ENCODE measurements at regions not wholly inside any gene's neighbourhood (a gene's known extent, or its start where the extent isn't known, plus 50 kb on each side); places are given as distances from the start of the nearest gene placed in this dataset.

DNA sequence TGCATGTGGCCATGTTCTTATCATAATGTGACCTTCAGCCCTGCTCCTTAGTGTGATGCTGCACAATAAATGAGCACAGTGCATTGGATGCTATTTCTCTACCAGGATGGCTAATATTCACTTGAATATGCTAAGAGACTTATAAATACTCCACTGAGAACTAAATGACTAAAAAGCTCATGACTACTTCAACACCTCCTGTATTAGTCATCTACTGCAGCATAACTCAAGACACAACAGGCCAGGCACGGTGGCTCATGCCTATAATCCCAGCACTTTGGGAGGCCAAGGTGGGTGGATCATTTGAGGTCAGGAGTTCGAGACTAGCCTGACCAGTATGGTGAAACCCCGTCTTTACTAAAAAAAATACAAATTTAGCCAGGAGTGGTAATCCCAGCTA, 213.4 kb downstream of the RND3 start:
- Histone ChIP-seq H3K79me2 (ENCODE audit: insufficient read depth, low read length) (no peaks in the 10 kb centered on the region), H4K20me1 (ENCODE audit: control insufficient read depth, insufficient read depth, insufficient read length) (no peaks in the 10 kb centered on the region), H3K14ac (ENCODE audit: insufficient read depth, low read length) (no peak overlapping the region), H4K8ac (replicated peaks; ENCODE audit: insufficient read length, low read depth, low read length) (no peak overlapping the region), H3K23me2 (ENCODE audit: insufficient read length, low read depth, low read length, poor library complexity, severe bottlenecking) (no peaks in the 10 kb centered on the region), H3K27ac (ENCODE audit: insufficient read length, low read depth, low read length) (no peak overlapping the region), H3K4me1 (ENCODE audit: insufficient read depth, low read length) (no peaks in the 10 kb centered on the region), H3K4ac (ENCODE audit: low read depth, low read length) (no peak overlapping the region), H3T11ph (ENCODE audit: low read length) (no peak overlapping the region), H3K79me1 (ENCODE audit: insufficient read depth, low read depth, low read length, poor library complexity, severe bottlenecking) (no peaks in the 10 kb centered on the region), H4K5ac (ENCODE audit: insufficient read length, low read depth, low read length) (no peak overlapping the region), H2BK12ac (ENCODE audit: insufficient read length, low read depth, low read length) (no peak overlapping the region), H3K9me3 (ENCODE audit: control insufficient read depth, low read depth, low read length) (peaks cover 21% of the 10 kb centered on the region), H2BK20ac (ENCODE audit: low read depth, low read length, poor library complexity, severe bottlenecking) (no peak overlapping the region), H3K4me2 (ENCODE audit: insufficient read depth, insufficient read length, low read length) (no peak overlapping the region), H3K18ac (ENCODE audit: insufficient read length, low read depth, low read length) (no peak overlapping the region), H2AK5ac (ENCODE audit: insufficient read length, low read length) (no peak overlapping the region), H3K9ac (ENCODE audit: extremely low read depth, insufficient read length, low read length) (no peak overlapping the region), H2BK120ac (ENCODE audit: low read depth, low read length, poor library complexity, severe bottlenecking) (no peak overlapping the region), H3K23ac (ENCODE audit: insufficient read length, low read depth, low read length) (no peak overlapping the region), H2AFZ (ENCODE audit: low read length) (no peak overlapping the region), H2BK5ac (ENCODE audit: insufficient read length, low read length) (no peak overlapping the region), H2BK15ac (ENCODE audit: low read depth, low read length) (no peak overlapping the region), H3K56ac (ENCODE audit: insufficient read length, low read depth, low read length) (no peak overlapping the region), H3K27me3 (ENCODE audit: insufficient read depth, low read length) (no peaks in the 10 kb centered on the region), H4K91ac (ENCODE audit: insufficient read length, low read depth, low read length) (no peak overlapping the region)
- Mint-ChIP-seq H3K27ac (no peak overlapping the region), H3K36me3 (ENCODE audit: insufficient read depth in 1 of 3, low read depth in 3 of 3) (peaks cover 22 to 39% (median 38%) of the 10 kb centered on the region in 3 experiments), H3K9me3 (peaks cover 33 to 37% of the 10 kb centered on the region in 2 experiments), H3K4me3 (no peak overlapping the region), H3K4me1 (peaks cover 0 to 8% of the 10 kb centered on the region in 2 experiments; a peak in 1 of 4 replicates), H3K27me3 (ENCODE audit: low read depth) (no peaks in the 10 kb centered on the region)
- WGBS (ENCODE audit: extremely low coverage, insufficient read length, low lambda C conversion rate): no CpG with 5 or more reads among the region's 3 CpGs
- TF ChIP-seq, protein P1, sequence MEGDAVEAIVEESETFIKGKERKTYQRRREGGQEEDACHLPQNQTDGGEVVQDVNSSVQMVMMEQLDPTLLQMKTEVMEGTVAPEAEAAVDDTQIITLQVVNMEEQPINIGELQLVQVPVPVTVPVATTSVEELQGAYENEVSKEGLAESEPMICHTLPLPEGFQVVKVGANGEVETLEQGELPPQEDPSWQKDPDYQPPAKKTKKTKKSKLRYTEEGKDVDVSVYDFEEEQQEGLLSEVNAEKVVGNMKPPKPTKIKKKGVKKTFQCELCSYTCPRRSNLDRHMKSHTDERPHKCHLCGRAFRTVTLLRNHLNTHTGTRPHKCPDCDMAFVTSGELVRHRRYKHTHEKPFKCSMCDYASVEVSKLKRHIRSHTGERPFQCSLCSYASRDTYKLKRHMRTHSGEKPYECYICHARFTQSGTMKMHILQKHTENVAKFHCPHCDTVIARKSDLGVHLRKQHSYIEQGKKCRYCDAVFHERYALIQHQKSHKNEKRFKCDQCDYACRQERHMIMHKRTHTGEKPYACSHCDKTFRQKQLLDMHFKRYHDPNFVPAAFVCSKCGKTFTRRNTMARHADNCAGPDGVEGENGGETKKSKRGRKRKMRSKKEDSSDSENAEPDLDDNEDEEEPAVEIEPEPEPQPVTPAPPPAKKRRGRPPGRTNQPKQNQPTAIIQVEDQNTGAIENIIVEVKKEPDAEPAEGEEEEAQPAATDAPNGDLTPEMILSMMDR (conservative IDR thresholded peaks at IDR 0.05): no peak
- DNase-seq: no peak
